A673 (cell line): ENCODE measurements at regions not wholly inside any gene's neighbourhood (a gene's known extent, or its start where the extent isn't known, plus 50 kb on each side); places are given as distances from the start of the nearest gene placed in this dataset.

Experiments
- BruUV-seq: library from RNA; stranded (reverse); fragments of 400-500 nt; replicated peaks from 2 replicates; lab custom pipeline; 2021; lab: Mats Ljungman, UMichigan
- CTCF ChIA-PET: fragments of 300-600 bp; sonication (Branson Sonifier 250); formaldehyde crosslinking; loops from one replicate; lab custom pipeline; 2022; ENCODE audit warnings: antibody characterized with exemption; lab: Charles Lee
- POLR2A ChIA-PET: fragments of 300-600 bp; sonication (Branson Sonifier 250); formaldehyde crosslinking; loops from one replicate; lab custom pipeline; 2022; ENCODE audit warnings: antibody characterized with exemption; ENCODE audit not compliant: low non-redundant PET; lab: Charles Lee
- DNase-seq: peaks from one replicate; pipeline ENCODE4 v3.0.0-alpha.2; 2015; ENCODE audit warnings: low spot score
- H3K27ac ChIP-seq: fragments of 200-600 bp; sonication (generic); 2 replicates; pipeline ENCODE4 v1.5.1; 2016; ENCODE audit warnings: mixed run types, low read depth, mild to moderate bottlenecking, mixed read lengths, antibody characterized with exemption, low read length; ENCODE audit not compliant: poor library complexity, severe bottlenecking
- H3K27me3 ChIP-seq: fragments of 200-600 bp; sonication (generic); replicated peaks from 2 replicates; pipeline ENCODE4 v1.6.1; 2017; ENCODE audit warnings: mixed run types, low read depth, mild to moderate bottlenecking, mixed read lengths, antibody characterized with exemption, low read length; ENCODE audit not compliant: insufficient read depth, poor library complexity
- H3K36me3 ChIP-seq: fragments of 200-600 bp; sonication (generic); 2 replicates; pipeline ENCODE4 v1.6.1; 2016; ENCODE audit warnings: mixed run types, mild to moderate bottlenecking, mixed read lengths, antibody characterized with exemption, low read length; ENCODE audit not compliant: insufficient read depth, poor library complexity, severe bottlenecking
- H3K4me1 ChIP-seq: fragments of 200-600 bp; sonication (generic); 2 replicates; pipeline ENCODE4 v1.6.1; 2017; ENCODE audit warnings: mixed run types, mild to moderate bottlenecking, mixed read lengths, antibody characterized with exemption, low read length; ENCODE audit not compliant: insufficient read depth, poor library complexity, severe bottlenecking
- H3K4me3 ChIP-seq: fragments of 200-600 bp; sonication (generic); 2 replicates; pipeline ENCODE4 v1.5.1; 2016; ENCODE audit warnings: low read depth, mixed run types, mild to moderate bottlenecking, mixed read lengths, low read length; ENCODE audit not compliant: poor library complexity, severe bottlenecking
- H3K9me3 ChIP-seq: fragments of 200-600 bp; sonication (generic); 2 replicates; pipeline ENCODE4 v1.6.1; 2016; ENCODE audit warnings: mixed run types, low read depth, mild to moderate bottlenecking, mixed read lengths, antibody characterized with exemption, low read length; ENCODE audit not compliant: poor library complexity, severe bottlenecking
- CTCF ChIP-seq: fragments of 300-800, 200-600 bp; sonication (generic); conservative IDR thresholded peaks from 2 replicates; pipeline ENCODE4 v1.5.1; 2017; ENCODE audit warnings: low read depth, mild to moderate bottlenecking, antibody characterized with exemption, low read length, moderate library complexity, mixed read lengths
- EZH2 ChIP-seq: fragments of 200-600 bp; sonication (generic); IDR thresholded peaks from 2 replicates; pipeline ENCODE4 v1.6.1; 2017; ENCODE audit warnings: borderline replicate concordance, low read depth, mild to moderate bottlenecking, mixed read lengths, antibody characterized with exemption, low read length; ENCODE audit not compliant: poor library complexity, severe bottlenecking
- intact Hi-C: fragments of 100-400 bp; cut with micrococcal nuclease; formaldehyde crosslinking; loops from one replicate; pipeline ENCODE4 v1.10.0; 2022; ENCODE audit not compliant: unreplicated experiment

DNA sequence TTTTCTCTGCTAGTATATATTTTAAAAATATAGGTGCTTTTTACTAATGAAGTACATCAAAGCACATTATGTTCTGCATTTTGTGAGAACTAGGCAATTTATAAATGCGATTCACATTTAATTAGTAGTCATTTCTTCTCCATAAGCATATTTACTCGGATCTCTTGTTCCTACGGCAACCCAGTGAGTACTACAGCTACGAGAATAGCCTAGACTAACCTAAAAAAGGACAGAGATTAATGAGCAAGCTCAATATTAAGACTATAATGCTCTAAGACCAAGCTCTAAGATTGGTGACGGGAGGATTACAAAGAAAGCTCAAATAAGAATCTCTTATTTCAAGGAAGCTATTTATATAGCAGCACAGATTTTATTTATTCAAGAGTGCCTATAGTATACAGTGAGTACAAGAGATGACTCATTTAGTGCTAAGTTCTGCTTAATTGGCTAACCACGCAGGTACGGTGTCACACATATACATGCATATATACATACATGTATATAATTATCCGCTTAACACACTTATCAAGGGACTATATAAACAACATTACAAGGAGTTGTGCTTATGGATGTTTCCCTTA, 364.7 kb downstream of the GPD2 start:
- Histone ChIP-seq H3K27ac (no peak overlapping the region), H3K4me3 (no peak overlapping the region), H3K9me3 (no peaks in the 10 kb centered on the region), H3K4me1 (no peaks in the 10 kb centered on the region), H3K27me3 (peaks cover 11% of the 10 kb centered on the region), H3K36me3 (no peaks in the 10 kb centered on the region)
- ChIA-PET CTCF (no interaction called here), POLR2A (no interaction called here)
- intact Hi-C loops: no loop called here
- TF ChIP-seq EZH2 (no peak), CTCF (no peak)
- no TSS peak for BruUV-seq
- no peak for DNase-seq

DNA sequence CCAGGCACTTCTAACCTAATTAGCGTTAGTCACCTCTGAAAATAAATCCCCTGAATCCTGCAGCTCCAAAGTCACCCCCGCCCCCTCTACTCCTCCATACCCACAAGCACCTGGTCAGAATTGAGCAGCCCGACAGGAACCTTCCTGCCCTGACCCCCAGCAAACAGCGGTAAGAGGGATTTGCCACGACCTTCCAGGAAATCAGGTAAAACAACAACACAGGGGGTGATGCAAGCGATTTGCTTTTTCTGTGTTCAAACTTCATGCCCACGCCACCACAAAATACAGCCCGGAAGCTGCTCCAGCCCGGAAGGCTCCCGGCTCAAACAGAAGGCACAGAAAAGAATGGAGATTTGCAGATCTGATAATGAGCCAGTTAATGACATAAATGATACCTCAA, 367.1 kb downstream of the GPD2 start:
- Histone ChIP-seq H3K27me3 (peaks cover 11% of the 10 kb centered on the region), H3K4me1 (no peaks in the 10 kb centered on the region), H3K27ac (no peak overlapping the region), H3K36me3 (no peaks in the 10 kb centered on the region), H3K9me3 (no peaks in the 10 kb centered on the region), H3K4me3 (no peak overlapping the region)
- intact Hi-C loops: no loop called here
- TF ChIP-seq CTCF (no peak), EZH2 (no peak)
- ChIA-PET CTCF (no interaction called here), POLR2A (no interaction called here)
- BruUV-seq: no TSS peak
- DNase-seq: no peak

- DNase-seq: no peak
- TF ChIP-seq CTCF (no peak), EZH2 (no peak)
- intact Hi-C loops: no loop called here
- H3K9me3 ChIP-seq: no peaks in the 10 kb centered on the region
- CTCF ChIA-PET: no interaction called here
- no peak overlapping the region for H3K27ac ChIP-seq
- BruUV-seq: no TSS peak
- no peak overlapping the region for H3K4me3 ChIP-seq
- POLR2A ChIA-PET: no interaction called here
- peaks cover 13% of the 10 kb centered on the region for H3K27me3 ChIP-seq
- no peaks in the 10 kb centered on the region for H3K4me1 ChIP-seq
- no peaks in the 10 kb centered on the region for H3K36me3 ChIP-seq
Observed at GRCh38 chr2:156803967-156804366, 367.8 kb downstream of the GPD2 start.
